ENCODE measurements at regions not wholly inside any gene's neighbourhood (a gene's known extent, or its start where the extent isn't known, plus 50 kb on each side); places are given as distances from the start of the nearest gene placed in this dataset.

- peak; percentile 38 for ATAC-seq
- H3K36me3 ChIP-seq, result no peaks in the 10 kb centered on the region
- peak overlapping the region; percentile 58 for H3K27ac ChIP-seq
- H3K9me3 ChIP-seq, result no peaks in the 10 kb centered on the region
- H3K4me1 ChIP-seq, result no peaks in the 10 kb centered on the region
- H3K4me3 ChIP-seq, result no peak overlapping the region
- no peak for TF ChIP-seq CTCF (IDR thresholded peaks at IDR 0.05)
- no peaks in the 10 kb centered on the region for H3K27me3 ChIP-seq
- no peak for DNase-seq
- intact Hi-C loops (cut with DNase I), result no loop called here
These were observed 76.0 kb upstream of the FZD10 start for GRCh38 chr12:130086248-130086647.

- ATAC-seq (no peak), DNase-seq (no peak)
- Histone ChIP-seq H3K9me3 (no peaks in the 10 kb centered on the region), H3K27ac (peak overlapping the region; percentile 18), H3K4me3 (no peak overlapping the region), H3K27me3 (no peaks in the 10 kb centered on the region), H3K4me1 (no peaks in the 10 kb centered on the region), H3K36me3 (no peaks in the 10 kb centered on the region)
- no peak for TF ChIP-seq CTCF (IDR thresholded peaks at IDR 0.05)
- intact Hi-C loops (cut with DNase I), result no loop called here
These were observed 75.5 kb upstream of the FZD10 start for GRCh38 chr12:130086797-130087196.

- H3K9me3 ChIP-seq, result no peaks in the 10 kb centered on the region
- H3K4me3 ChIP-seq, result no peak overlapping the region
- no peak for TF ChIP-seq CTCF (IDR thresholded peaks at IDR 0.05)
- DNase-seq (no peak), ATAC-seq (no peak)
- intact Hi-C loops (cut with DNase I), result no loop called here
- H3K27ac ChIP-seq, result peak overlapping the region; percentile 18
- no peaks in the 10 kb centered on the region for H3K27me3 ChIP-seq
- no peaks in the 10 kb centered on the region for H3K36me3 ChIP-seq
- H3K4me1 ChIP-seq, result no peaks in the 10 kb centered on the region
These were observed 75.0 kb upstream of the FZD10 start for GRCh38 chr12:130087222-130087621.

- H3K4me1 ChIP-seq, result no peaks in the 10 kb centered on the region
- H3K27ac ChIP-seq, result no peak overlapping the region
- H3K4me3 ChIP-seq, result no peak overlapping the region
- DNase-seq (no peak), ATAC-seq (no peak)
- no peaks in the 10 kb centered on the region for H3K27me3 ChIP-seq
- H3K36me3 ChIP-seq, result no peaks in the 10 kb centered on the region
- H3K9me3 ChIP-seq, result no peaks in the 10 kb centered on the region
- TF ChIP-seq CTCF (IDR thresholded peaks at IDR 0.05), result no peak
- intact Hi-C loops (cut with DNase I), result no loop called here
These were observed 73.8 kb upstream of the FZD10 start for GRCh38 chr12:130088504-130088903.

GRCh38 chr12:130090542-130090941, 71.7 kb upstream of the FZD10 start:
- ATAC-seq (no peak), DNase-seq (no peak)
- H3K27ac ChIP-seq, result no peak overlapping the region
- H3K4me3 ChIP-seq, result no peak overlapping the region
- intact Hi-C loops (cut with DNase I), result no loop called here
- H3K9me3 ChIP-seq, result no peaks in the 10 kb centered on the region
- H3K36me3 ChIP-seq, result no peaks in the 10 kb centered on the region
- no peak for TF ChIP-seq CTCF (IDR thresholded peaks at IDR 0.05)
- H3K4me1 ChIP-seq, result no peaks in the 10 kb centered on the region
- no peaks in the 10 kb centered on the region for H3K27me3 ChIP-seq

GRCh38 chr12:130093380-130093779, 68.9 kb upstream of the FZD10 start:
- no peak for TF ChIP-seq CTCF (IDR thresholded peaks at IDR 0.05)
- no peak overlapping the region for H3K27ac ChIP-seq
- no peaks in the 10 kb centered on the region for H3K27me3 ChIP-seq
- no peak overlapping the region for H3K4me3 ChIP-seq
- H3K9me3 ChIP-seq, result no peaks in the 10 kb centered on the region
- DNase-seq (no peak), ATAC-seq (no peak)
- no peaks in the 10 kb centered on the region for H3K4me1 ChIP-seq
- H3K36me3 ChIP-seq, result no peaks in the 10 kb centered on the region
- intact Hi-C loops (cut with DNase I), result no loop called here

All from upper lobe of right lung (tissue), 1 donor.